HG03097 (cell line): ENCODE measurements at regions not wholly inside any gene's neighbourhood (a gene's known extent, or its start where the extent isn't known, plus 50 kb on each side); places are given as distances from the start of the nearest gene placed in this dataset.

ENCODE experiments used
- ATAC-seq: cut with Tn5 transposase; IDR thresholded peaks from one replicate; pipeline ENCODE4 v1.9.1; 2021; ENCODE audit not compliant: unreplicated experiment, low FRiP score

DNA sequence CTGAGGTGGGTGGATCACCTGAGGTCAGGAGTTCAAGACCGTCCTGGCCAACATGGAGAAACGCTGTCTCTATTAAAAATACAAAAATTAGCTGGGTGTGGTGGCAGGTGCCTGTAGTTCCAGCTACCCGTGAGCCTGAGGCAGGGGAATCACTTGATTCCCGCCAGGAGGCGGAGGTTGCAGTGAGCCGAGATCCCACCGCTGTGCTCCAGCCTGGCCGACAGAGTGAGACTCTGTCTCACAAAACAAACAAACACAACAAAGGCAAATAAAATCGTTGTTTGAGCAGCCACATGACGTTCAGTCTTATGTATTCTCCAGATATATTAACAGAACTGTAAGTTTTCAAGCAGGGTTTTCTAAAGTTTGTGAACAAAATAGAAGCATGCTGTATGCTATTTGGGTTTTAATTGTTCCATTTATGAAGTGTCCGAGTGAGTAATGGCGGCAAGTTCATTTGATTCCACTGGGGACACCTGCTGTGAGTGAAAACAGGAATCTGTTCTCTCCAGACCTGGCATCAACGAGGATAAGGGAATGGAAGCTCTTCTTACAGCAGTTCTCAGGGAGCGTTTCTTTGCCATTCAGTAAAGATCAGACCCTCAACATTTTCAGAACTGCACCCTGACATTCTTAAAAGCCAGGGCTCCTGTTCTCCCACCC lies 122.5 kb upstream of the PITRM1 start:
- no peak for ATAC-seq

DNA sequence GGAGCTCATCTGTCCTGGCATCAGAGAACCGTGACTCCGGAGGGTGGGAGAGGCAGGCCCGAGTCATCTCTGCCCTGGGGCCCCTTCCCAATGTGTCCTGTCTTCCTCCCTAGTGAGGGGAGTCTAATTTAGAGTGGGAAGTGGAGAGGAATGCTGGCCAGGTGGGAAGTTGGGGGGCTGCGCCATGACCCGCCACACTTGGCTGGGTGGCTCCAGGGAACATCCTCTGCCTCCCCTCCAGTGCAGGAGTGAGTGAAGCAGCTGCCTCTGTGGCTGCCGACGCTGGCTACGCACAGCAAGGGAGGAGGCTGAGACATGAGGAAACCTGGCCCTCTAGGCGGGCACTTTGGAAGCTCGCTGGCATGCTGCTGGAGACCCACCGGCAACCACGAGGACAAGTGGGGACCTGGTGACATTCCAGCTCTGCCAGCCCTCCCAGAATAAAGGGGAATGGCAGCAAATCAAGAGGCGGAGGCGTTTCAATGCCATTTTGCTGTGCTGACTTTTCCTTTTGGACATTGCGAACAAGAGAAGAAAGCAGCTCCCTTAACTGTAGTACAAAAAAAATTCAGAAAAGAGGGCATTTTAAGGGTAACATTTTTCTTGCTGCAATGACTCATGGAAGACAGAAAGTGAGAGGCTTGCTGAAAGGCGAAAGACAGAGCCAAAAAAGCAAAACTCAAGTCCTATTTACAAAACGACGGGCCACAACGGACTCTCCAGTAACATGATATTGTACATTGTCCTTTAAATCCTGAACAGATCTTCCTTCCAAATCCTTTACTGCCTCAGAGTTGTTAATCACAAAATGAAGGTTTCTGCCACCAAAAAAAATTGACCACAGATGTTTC lies 121.2 kb upstream of the PITRM1 start:
- ATAC-seq = no peak

DNA sequence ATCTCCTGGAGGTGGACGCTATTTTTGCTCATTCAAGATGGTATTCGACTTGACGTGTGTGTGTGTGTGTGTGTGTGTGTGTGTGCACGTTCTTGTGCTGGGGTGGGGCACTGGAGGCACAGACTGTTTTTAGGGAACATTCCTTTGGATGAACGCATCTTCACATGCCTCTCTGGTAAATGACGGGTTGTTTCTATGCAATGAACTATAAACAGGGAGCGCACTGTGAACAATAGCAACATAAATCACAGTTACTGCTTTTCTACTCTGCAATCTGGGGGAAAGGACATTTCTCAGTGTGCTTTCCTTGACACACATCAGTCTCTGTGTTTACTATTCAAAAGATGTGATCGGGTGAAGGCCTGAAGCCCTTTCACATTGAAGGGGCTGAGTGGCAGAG lies 120.1 kb upstream of the PITRM1 start:
- ATAC-seq = no peak

DNA sequence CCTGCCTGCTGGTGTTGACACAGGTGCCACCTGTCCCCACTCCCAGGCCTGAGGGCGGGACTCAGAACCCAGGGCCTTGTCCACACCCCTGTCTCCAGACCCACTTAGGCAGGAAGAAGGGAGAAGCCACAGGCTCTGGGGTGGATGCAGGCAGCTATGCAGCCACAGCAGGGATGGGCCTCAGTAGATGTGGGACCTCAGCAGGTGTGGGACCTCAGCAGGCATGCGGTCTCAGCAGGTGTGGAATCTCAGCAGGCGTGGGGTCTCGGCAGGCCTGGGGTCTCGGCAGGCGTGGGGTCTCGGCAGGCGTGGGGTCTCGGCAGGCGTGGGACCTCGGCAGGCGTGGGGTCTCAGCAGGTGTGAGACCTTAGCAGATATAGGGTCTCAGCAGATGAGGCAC lies 118.0 kb upstream of the PITRM1 start:
- ATAC-seq = no peak

DNA sequence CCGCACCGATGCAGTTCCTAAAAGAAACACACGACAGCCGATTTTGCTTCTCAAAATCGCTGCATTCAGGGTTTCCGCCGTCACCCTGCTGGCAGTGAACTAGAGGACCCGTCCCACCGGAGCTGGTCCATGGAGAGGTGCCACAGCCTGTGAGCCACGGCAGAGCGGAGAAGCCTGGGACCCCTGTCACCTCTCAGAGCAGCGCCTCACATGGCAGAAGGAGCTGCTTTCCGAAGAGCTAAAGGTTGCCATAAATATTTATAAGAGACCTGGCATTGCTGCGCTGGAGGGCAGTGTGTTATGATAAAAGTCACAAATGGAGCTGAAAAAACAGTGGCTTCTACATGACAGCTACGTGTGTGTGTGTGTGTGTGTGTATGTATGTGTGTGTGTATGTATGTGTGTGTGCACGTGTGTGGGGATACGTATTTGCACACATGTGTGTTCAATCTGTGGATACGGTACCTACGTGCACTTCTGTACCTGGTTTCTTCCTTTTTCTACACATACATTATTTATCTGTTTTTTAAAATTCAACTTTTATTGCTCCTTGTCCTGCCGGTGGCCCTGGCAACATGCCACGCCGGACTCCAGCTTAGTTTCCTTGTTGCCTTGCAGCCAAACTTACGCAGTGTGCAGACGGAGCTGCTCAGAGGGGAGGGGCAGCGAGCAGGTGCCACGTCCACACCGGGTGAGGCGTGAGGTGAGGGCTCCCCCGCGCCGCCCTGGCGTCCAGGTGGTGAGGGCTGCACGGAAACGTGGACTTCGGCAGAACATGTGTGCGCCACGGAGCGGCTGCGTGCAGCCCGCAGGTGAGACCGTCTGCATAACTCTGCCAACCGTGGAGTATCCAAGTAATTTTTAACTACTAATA lies 115.2 kb upstream of the PITRM1 start:
- ATAC-seq = no peak

DNA sequence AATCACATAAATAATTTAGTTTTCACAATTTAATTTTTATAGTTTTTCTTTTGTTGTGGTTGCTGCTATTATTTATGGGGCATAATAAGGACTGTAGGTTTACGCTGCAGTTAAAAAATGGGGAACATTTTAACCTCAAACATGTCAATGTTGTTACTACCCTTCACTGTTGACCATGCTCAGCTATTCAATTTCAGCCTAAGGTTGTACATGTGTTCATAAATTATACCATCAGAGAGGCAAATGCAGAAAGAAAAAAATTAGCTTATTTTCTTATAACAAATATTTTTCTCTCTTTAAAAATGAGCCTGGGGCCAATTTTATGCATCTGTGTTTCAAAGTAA lies 110.1 kb upstream of the PITRM1 start:
- no peak for ATAC-seq

DNA sequence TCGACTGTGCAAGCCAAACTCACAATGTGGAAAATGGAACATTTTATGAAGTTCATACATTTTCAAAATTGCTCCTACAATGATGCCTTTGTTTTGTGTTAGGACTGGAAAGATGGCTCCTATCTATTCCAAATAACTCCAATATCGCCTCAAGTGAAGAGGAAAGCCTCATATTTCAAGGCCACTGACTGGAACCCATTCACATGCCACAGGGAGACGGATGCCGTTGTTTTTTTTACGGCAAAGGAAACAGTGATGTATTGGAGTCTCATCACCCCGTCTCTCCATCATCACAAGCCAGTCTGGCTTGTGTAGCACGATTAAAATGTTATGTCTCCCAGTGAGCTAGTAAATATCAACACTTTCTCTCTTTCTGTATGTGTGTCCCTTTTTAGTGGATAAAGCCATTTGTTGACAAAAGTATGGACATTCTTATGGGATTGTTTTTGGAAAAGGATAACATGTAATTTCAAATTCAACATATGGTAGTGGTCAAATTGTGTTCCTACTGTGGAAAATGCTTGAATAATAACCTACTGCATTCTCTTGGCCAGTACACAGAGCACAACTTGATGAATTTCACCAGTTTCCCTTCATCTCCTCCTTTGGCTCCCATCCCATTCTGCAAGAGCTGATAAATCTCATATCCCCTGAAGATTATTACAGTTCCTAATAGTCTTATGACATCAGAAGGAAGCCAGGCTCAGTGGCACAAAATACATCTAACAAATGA lies 109.5 kb upstream of the PITRM1 start:
- no peak for ATAC-seq

DNA sequence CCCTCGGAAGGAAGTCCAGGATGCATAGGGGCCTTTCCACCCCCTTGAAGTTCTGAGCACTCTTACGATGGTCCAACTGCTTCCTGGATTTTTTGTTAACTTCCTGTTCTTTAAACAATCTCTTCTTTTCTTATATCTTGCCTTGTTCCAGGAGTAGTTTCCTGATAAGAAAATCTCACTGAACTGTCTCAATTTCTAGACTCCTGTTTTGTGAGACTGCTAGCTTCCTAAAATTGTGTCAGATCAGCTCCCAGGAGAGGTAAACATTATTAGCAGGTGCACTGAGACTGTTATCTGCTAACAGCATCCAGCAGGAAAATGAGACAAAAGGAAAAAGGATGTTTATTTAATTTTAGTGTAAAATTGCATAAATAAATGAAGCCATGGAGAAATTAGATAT lies 106.2 kb upstream of the PITRM1 start:
- no peak for ATAC-seq

DNA sequence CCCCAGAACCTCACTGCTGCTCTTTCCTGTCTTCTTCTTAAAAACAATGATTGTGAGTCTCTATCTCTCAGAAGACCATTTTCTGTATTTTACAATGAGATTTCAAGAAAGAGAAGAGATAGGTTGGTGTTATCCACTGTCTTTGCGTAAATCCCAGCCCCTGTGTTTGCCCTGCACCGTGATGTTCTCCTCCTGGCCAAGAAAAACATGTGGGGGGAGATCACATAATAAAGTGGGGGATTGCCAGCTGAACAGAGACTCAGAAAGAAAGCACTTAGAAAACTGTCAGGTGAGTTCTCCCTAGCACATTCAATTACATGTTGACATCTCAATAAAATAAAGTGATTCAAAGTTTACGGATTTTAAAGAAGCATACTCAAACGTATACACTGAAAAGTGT lies 105.0 kb upstream of the PITRM1 start:
- no peak for ATAC-seq

DNA sequence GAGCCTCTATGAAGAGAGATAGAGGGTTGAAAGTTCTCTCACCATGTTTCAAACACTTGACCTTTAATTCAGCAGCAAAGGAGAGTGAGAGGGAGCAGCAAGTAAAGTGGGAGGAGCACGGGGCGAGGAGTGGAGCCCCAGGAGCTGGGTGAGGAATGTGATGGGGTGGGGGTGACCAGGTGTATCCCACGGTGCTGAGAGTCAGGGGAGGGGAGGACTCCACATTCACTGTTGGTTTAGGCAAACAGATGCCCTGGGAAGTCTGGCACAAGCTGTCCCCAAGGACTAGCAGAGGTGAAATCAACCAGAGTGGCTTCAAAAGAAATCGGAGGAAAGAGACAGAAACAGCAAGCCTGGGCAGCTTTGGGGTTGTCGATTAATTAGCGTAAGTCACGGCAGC lies 101.8 kb upstream of the PITRM1 start:
- no peak for ATAC-seq

DNA sequence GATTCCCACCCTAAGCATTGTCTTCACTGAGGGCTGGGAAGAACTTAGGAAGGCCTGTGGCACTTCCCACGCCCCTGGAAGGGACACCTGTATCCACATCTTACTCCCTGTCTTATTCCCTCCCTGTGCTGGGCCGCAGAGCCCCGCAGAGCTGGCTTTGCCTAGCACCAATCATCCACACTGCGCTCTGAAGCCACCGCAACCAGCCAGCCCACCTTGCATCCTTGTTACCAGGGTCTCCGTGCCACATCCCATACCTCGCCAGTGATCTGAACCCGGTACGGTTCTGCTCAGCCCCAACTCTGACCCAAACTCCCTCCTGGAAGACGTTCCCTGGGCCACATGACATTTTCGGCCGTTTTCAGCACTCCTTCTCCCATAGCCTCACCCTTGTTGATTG lies 101.4 kb upstream of the PITRM1 start:
- ATAC-seq = no peak

DNA sequence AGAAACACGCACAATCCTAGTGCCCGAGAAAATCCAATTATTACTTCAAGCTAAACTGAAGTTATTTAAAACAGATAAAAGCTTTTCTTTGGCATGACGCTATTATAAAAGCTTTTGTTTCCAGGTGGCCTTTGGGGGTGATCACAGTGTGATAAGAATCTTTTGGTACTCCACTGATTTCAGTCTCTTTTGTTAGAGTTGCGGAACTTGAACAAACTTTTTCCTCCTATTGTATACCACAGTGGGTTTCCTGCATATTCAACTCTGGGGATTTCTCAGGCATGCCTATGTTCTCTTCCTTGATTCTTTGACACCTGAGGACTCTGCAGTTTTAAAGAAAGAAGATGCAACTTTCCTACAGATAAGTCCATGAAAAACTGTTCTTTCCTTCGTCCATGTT lies 99.7 kb upstream of the PITRM1 start:
- no peak for ATAC-seq

DNA sequence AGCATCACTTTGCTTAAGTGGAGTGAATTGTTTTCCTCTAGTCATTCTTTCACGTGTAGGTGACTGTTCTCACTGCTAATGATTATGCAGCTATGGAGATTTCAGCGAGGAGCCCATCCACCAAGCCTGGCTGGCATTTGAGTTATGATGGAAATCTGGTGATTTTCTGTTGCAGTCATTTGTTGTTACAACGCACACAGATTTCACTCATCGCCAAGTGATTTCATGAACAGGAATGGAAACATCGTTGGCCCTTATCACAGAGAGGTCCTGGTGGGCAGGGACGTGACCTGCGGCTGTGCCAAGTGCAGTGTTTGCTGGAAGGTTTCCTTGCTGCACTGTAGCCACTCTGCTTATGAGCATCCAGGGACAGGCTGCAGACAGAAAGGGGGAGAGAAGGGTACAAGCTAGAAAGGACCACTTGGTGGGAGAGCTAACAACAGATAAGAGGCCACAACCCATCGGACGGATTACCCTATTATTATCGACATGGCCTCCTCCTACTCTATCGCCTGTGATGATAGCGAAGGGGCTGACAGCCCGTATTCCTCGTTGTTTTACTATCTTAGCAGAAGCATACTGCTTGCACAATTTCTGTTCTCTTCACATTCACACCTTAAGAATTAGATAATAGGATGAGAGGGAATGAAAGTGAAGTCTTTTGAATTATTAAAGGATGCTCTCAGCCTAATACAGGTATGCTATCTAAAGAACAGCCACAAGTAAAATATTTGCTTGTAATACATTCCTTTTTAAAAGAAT lies 99.0 kb upstream of the PITRM1 start:
- no peak for ATAC-seq

DNA sequence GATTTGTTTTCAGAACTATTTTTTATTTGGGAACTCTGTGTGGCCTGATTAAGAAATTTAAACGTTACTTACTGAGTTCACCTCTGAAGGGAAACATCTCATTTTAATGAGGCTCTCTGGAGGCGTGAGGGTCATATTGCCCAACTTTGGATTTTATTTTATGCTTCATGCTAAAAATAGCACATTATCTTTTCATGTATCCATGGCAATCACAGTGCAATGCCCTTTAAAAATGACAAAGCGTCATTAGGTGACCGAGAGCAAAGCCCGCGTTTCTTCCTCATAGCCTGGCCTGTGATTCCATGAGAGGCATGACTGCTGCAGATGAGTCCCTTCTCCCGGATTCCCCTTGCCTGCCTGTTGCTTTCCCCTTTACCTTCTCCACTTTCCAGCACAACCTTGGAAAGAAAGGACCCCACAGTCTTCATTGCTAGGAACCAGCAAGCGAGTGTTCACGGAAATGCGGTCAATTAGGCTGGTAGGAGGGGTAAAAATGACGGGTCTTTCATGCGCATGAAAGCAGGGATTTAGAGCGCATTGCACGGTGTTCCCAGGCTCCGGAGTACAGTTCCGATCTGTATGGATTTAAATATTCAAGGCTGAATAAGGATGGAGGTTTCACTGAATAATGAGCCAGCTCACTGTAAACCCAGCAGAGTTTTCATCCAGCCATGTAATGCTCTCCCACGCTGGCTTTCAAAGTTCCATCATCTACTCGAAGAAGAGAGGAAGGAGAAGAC lies 98.2 kb upstream of the PITRM1 start:
- ATAC-seq = no peak

DNA sequence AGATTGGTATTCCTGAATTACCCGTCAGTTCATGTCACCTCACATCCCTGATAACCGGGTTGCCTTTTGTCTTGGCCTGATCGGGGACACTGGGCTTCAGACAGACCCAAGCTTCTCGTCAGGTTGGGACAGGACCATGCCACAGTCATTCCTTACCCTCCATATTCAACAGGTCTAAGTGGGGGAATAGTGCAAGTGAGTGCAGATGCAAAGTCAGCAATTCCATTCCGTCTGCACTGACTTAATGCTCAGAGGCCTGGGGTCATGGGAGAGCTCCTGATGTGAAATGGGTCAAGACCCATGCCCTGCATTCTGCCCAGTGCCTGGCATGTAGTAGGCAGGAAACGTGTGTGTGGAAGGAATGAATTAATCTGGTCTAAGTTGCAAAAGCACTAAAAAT lies 95.4 kb upstream of the PITRM1 start:
- ATAC-seq = no peak

DNA sequence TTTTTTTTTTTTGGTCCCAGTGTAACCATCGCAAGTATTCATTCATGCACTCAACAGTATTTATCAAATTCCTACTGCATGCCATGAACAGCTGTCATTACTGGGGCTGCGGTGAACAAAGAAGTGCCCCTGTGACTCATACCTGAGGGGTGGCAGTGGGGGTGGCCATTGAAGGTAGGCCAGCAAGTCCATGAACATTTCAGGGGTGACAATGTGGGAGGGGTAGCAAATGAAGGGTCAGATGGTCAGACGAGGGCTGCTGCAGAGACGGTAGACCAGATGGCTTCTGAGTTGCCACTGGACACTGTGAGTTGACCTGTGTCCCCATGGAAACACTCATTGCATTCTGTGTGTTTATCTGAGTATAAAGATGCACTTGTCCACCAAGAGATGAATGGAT lies 92.5 kb upstream of the PITRM1 start:
- ATAC-seq = no peak

DNA sequence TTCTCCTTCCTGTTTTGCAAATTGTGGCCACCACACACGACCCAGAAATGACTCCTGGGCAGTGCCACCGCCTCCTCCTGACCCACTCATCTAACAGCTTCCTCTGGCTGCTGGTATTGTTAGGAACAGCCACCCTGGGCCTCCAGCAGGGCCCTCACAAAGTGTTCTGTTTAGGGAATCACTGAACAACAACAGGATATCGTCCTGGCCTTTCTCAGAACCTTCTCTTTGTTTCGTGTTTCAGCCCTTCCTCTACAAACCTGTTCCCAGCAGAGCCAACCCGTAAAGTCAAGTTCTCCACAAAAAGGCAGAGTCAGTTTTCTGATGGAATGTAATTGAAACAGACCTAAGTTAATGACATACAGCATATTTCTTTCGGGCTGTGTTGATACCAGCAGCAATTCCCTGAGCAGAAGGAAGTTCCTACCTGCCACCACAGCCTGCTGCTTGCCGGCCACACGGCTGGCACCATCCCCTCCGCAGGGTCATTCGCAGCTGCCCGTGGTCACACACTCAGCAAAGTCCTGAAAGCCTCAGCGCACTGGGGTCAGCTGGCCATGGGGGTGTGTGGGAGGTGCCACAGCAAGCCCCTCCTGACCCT lies 91.7 kb upstream of the PITRM1 start:
- no peak for ATAC-seq

DNA sequence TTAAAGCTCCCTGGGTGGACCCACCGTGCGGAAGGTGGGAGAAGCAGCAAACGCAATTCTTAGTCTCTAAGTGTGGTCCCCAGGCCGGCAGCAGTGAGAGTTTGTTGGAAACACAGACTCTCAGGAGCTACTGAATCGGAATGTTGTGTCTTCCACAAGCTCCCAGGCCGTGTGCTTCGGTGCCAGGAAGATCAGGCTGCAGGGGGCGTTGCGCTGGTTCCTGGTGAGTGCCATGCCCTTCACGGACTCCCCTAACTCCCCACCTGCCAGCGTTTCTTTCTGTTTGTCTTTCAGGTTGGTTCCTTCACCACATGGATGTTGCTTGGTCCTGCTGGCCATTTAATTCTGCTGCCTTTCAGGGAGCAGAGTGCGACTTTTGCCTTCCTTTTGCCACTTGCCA lies 91.2 kb upstream of the PITRM1 start:
- no peak for ATAC-seq

DNA sequence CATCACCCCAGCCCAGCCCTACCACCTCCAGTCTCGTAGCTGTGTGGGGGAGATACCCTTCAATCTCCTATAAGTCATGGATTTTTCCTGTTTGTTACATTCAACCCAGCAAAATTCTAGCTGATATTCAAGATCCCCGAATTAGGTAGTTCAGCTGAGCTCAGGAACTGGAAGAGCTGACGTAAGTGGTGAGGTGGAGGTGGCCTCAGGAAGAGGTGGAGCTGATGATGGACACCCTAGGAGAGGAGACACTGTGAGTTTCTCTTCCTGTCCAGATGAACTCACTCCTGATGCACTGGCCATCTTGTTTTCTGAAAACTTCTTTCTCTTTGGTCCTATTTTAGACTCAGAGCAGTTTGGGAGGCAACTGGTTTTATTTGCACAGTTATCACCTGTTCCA lies 90.5 kb upstream of the PITRM1 start:
- no peak for ATAC-seq
